ENCODE measurements at regions not wholly inside any gene's neighbourhood (a gene's known extent, or its start where the extent isn't known, plus 50 kb on each side); places are given as distances from the start of the nearest gene placed in this dataset.
"Not testable (repeated sequence)": the region's sequence is repeated elsewhere in the genome, so short reads cannot be mapped to it uniquely, and the experiment has no call there.

DNA sequence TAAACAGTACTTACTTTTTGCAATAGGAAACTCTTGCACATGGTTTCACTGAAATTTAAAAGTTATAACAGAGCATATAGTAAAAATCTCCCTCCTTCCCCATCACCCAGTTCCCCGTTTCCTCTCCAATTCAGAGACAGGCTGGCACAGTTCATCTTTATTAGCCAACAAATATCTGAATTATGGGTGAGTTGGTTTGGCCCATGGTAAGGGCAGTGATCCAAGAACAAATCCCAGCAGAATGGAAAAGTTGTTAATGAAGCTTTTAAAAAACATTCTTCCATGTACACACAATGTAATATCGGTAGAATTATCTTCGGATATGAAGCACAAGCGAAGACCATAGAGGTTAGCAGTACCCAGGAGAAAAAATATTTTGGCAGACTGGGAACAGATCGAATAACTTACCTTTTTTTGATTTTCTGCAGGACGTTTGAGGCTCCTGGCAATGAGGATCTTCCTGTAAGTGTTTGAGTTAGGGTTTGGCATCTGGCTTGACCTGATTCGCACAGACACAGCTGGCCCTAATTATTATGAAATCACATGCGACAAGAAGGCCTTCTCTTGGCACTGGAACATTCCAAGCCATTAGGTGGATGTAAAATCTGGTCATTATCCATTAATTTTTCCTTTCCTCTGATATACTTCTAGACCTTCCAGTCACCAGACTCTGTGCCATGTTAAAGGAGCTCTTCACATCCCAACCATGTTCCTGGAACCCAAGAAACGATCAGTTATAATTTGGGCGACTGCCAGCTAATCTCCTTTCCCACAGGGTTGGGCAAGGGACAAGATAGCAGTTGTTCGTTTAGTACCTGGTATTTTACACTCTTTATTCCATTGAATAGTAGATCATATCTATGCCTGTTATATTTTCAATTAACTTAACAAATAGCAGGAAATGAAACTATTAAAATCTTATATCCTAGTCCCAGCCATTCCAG is 139.4 kb upstream of the TSC22D1 start:
- Mint-ChIP-seq H3K4me3 (no peak overlapping the region), H3K9me3 (no peaks in the 10 kb centered on the region), H3K27me3 (peaks cover 3% of the 10 kb centered on the region), H3K36me3 (ENCODE audit: low read depth) (no peaks in the 10 kb centered on the region), H3K4me1 (ENCODE audit: low read depth) (peaks cover 14% of the 10 kb centered on the region), H3K27ac (no peak overlapping the region)

DNA sequence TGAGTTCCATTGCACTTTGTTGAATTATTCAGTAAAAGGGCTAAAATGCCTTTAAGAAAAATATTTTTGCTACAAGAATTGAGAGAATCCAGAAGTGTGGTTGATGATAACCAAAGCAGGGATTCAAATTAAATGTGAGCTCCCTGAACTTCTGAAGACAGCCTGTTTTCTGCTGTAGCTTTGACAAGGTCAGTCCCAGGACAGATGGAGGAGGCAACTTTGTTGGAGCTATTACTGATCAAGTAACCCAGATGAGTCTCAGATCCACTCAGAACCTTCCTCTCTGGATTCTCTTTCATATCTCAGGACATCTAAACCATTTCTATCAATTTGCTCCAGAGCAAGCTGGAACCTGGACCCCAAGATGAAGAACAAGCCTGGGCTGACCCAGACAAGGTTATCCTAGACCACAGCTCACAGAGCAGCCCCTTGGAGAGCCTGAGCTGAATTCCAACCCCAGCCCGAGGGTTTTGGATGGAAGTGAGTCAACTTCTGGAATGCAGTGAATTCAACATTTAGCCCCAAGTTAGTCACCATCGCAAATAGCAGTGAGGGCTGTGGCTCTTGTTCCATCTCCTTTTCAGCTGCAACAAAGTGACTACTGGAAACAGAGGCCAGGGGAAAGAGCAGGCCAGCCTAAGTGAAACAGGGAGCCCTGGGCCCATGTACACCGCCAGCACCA is 137.8 kb upstream of the TSC22D1 start:
- no peak overlapping the region for H3K27ac Mint-ChIP-seq

DNA sequence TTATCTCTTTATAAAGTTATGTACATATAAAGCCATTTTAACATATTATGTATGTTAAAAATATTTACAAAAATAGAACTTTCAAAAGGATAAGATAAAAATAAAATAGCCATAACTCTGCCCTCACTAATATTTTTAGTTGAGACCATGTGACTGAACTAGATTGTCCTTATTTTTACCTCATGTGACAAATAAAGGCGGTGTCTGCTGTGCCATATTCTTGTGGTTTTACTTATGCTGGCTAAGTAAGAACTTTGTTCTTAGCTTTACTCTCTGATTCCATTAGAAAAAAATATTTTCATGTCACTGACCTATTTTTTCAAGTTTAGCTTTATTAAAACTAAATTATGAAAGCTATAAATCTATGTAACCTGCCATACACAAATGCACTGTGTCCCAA is 135.6 kb upstream of the TSC22D1 start:
- Mint-ChIP-seq H3K4me3 (no peak overlapping the region), H3K36me3 (ENCODE audit: low read depth) (no peaks in the 10 kb centered on the region), H3K27ac (peak overlapping the region; percentile 26), H3K27me3 (peaks cover 13% of the 10 kb centered on the region), H3K4me1 (ENCODE audit: low read depth) (peaks cover 26% of the 10 kb centered on the region), H3K9me3 (no peaks in the 10 kb centered on the region)

More for the DNA sequence above, 137.8 kb upstream of the TSC22D1 start:
- no peak overlapping the region for H3K4me3 Mint-ChIP-seq
- H3K4me1 Mint-ChIP-seq (ENCODE audit: low read depth) = peaks cover 21% of the 10 kb centered on the region
- no peaks in the 10 kb centered on the region for H3K9me3 Mint-ChIP-seq
- H3K36me3 Mint-ChIP-seq (ENCODE audit: low read depth) = no peaks in the 10 kb centered on the region
- H3K27me3 Mint-ChIP-seq = peaks cover 9% of the 10 kb centered on the region

DNA sequence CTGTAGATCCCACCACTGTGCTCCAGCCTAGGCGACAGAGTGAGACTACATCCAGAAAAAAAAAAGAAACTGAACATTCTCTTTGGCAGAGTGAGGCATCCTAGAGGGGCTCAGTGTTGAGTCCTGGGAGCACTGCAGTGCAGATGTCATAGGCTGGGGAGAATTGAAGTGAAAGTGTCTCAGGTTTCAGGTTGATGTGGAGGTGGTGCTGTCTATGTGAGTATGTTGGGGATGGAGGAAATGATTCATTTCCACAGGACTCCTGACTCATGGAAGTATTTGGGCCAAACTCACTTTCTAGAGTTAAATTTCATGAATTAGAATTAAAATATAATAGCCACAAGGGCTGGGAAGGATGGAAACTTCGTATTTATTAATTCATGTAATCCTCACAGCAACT is 134.4 kb upstream of the TSC22D1 start:
- Mint-ChIP-seq H3K27ac (peak overlapping the region; percentile 78), H3K9me3 (no peaks in the 10 kb centered on the region), H3K4me3 (peak overlapping the region; percentile 28), H3K27me3 (peaks cover 15% of the 10 kb centered on the region), H3K4me1 (ENCODE audit: low read depth) (peaks cover 26% of the 10 kb centered on the region), H3K36me3 (ENCODE audit: low read depth) (no peaks in the 10 kb centered on the region)

DNA sequence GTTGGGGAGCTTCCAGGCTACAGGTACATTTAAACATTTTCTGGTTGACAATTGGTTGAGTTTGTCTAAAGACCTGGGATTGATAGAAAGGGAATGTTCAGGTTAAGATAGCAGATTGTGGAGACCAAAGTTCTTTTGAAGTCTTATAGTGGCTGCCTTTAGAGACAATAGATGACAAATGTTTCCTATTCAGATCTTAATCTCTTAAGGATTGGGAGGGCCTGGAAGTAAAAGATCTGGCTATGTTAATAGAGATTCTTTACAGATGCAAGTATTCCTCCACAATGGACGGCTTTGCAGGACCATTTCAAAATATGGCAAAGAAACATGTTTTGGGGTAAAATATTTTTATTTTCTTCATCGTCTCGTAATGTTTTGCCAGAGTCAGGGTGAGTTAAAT is 128.7 kb upstream of the TSC22D1 start:
- H3K4me1 Mint-ChIP-seq (ENCODE audit: low read depth); H3K27ac Mint-ChIP-seq; H3K4me3 Mint-ChIP-seq; H3K36me3 Mint-ChIP-seq (ENCODE audit: low read depth); H3K9me3 Mint-ChIP-seq: not testable (repeated sequence)
- peaks cover 24% of the 10 kb centered on the region for H3K27me3 Mint-ChIP-seq

DNA sequence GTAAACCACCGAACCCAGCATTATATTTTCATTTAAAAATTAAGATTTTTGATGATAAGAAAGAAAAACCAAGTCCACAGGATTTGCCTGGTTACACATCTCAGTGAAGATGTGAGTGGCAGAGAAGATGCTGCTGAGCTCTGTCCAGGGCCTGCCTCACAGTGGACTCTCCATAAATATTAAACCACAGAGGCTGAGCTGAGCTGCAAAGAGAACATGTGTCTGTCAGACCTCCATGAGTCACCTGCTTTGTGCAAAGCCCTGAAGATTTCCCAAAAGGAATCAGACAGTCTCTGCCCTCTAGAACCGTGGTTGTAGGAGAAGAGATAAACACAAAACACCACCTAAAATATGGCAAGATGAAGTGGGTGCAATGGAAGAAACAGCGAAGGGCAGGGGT is 127.2 kb upstream of the TSC22D1 start:
- Mint-ChIP-seq H3K4me1 (ENCODE audit: low read depth) (peaks cover 4% of the 10 kb centered on the region), H3K27me3 (peaks cover 15% of the 10 kb centered on the region), H3K36me3 (ENCODE audit: low read depth) (no peaks in the 10 kb centered on the region), H3K4me3 (no peak overlapping the region), H3K9me3 (no peaks in the 10 kb centered on the region), H3K27ac (no peak overlapping the region)

DNA sequence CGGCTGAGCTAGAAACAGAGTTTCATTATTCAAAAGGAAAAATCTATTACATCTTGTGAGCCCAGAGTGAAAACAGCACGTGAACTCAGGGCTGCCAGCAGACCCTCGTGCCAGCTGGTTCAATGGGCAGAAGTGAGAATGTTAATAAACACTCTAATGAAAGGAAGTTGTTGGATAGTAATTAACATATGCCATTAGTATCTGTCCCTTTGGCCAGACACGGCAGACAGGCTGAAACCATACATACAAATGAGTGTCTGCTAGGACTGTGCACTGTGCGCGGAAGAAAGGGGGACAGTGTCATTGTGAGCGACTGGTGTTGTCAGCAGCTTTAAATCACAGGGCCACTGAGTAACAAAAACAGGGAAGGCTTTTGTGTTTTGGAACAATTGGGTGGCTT is 121.9 kb upstream of the TSC22D1 start:
- Mint-ChIP-seq H3K4me1 (ENCODE audit: low read depth) (no peaks in the 10 kb centered on the region), H3K27ac (no peak overlapping the region), H3K9me3 (no peaks in the 10 kb centered on the region), H3K36me3 (ENCODE audit: low read depth) (no peaks in the 10 kb centered on the region), H3K27me3 (no peaks in the 10 kb centered on the region), H3K4me3 (no peak overlapping the region)

DNA sequence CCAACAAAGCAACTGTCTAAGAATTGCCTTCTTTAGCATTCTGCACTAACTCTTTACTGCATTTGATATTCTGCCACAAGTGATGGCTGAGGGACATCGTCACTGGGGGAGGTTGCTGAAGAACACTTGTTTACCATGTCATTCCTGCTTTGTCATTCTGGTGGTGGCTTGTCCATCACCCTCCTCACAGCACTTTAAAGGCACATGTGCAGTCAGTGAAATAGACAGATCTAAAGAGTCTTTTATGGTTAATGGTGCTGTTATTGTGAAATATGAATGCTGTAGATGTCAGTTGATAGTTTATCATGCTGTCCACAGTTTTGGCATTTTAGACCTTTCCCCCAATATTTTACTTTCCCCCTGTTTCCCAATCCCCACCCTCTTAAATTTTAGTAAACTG is 120.9 kb upstream of the TSC22D1 start:
- Mint-ChIP-seq H3K4me3 (no peak overlapping the region), H3K4me1 (ENCODE audit: low read depth) (no peaks in the 10 kb centered on the region), H3K27ac (no peak overlapping the region), H3K27me3 (no peaks in the 10 kb centered on the region), H3K9me3 (no peaks in the 10 kb centered on the region), H3K36me3 (ENCODE audit: low read depth) (no peaks in the 10 kb centered on the region)

DNA sequence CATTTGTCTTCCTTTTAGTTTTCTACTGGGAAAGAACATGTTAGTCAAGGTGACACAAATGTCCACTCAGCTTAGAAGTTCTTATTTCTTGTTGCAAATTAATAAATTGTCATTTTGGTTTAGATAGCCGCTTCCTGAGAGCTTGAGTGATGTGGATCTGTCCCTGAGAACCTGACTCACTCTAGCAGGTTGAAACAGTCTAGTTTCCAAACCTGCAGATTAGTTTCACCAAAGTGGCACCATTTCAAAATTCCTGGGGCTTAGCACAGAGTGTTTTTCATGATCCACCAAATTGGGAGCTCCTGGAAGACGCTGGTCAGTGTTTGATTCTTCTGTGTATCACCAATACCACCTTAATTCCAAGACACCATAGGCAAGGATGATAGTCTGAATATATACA is 119.4 kb upstream of the TSC22D1 start:
- H3K4me1 Mint-ChIP-seq (ENCODE audit: low read depth) = no peaks in the 10 kb centered on the region
- H3K36me3 Mint-ChIP-seq (ENCODE audit: low read depth) = no peaks in the 10 kb centered on the region
- H3K27me3 Mint-ChIP-seq = no peaks in the 10 kb centered on the region
- no peak overlapping the region for H3K27ac Mint-ChIP-seq
- H3K4me3 Mint-ChIP-seq = no peak overlapping the region
- H3K9me3 Mint-ChIP-seq = no peaks in the 10 kb centered on the region

DNA sequence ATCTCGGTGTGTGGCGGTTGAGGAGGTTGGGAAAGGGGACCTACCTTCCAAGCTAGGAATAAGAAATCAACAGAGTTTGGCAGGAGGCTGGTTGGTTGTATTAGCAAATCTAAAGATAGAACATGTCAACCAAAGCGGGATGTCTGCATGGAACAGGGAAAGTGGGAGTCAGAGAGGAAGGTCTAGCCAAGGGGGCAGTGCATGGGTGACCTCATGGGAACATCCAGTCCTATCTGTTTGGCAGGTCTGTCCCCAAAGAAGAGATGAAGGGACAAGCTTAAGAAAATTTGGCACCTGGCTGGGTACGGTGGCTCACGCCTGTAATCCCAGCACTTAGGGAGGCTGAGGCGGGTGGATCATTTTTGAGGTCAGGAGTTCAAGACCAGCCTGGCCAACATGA is 118.7 kb upstream of the TSC22D1 start:
- Mint-ChIP-seq H3K4me3 (no peak overlapping the region), H3K4me1 (ENCODE audit: low read depth) (no peaks in the 10 kb centered on the region), H3K27ac (no peak overlapping the region), H3K36me3 (ENCODE audit: low read depth) (no peaks in the 10 kb centered on the region), H3K9me3 (no peaks in the 10 kb centered on the region), H3K27me3 (peaks cover 4% of the 10 kb centered on the region)

DNA sequence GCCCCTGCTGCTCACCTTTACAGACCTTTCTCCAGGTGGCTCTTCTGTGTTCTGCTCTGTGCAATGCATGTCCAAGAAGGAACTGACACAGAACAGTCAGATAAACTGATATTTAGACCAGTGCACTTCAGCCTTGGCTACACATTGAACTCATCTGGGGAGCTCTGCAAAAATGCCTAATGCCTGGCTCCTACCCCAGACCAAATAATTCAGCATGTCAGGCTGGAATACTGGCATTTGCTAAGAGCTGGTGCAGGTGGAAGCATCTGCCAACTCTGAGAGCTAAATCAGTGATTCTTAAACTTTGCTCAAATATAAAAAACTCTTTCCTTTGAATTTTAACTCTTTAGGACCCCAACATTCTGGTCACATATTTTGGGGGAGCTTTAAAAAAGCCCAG is 118.2 kb upstream of the TSC22D1 start:
- Mint-ChIP-seq H3K27ac (no peak overlapping the region), H3K36me3 (ENCODE audit: low read depth) (no peaks in the 10 kb centered on the region), H3K4me1 (ENCODE audit: low read depth) (no peaks in the 10 kb centered on the region), H3K4me3 (no peak overlapping the region), H3K9me3 (no peaks in the 10 kb centered on the region), H3K27me3 (peaks cover 8% of the 10 kb centered on the region)

DNA sequence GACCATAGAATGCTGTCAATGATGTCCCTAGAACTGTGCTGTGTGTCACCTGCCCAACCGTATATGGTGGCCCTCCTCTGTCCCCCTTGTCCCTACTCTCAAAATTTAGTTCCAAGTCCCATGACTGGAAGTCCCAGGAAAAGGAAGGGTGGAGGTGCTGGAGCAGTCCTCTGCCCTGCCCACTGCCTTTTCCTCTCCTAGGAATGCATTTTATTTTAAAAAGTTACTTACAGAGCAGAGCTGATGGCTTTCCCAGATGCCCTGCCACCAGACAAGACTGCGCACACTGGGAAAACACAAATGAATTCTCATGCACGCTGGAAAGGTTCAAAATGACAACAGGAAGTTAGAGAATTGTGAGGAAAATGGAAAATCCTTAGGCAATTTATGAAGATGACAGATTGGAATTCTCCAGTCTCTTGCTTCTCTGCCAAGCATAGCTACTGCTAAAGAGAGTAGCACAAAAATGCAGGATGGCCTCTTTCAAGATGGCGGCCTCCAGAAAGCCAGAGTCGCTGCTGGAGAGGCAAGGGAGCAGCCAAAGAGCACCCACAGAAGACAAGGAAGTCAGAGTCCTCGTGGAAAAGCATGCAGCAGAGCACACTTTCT is 117.1 kb upstream of the TSC22D1 start:
- no peak overlapping the region for H3K4me3 Mint-ChIP-seq
- no peaks in the 10 kb centered on the region for H3K36me3 Mint-ChIP-seq (ENCODE audit: low read depth)
- H3K27me3 Mint-ChIP-seq = peaks cover 14% of the 10 kb centered on the region
- H3K9me3 Mint-ChIP-seq = no peaks in the 10 kb centered on the region
- no peaks in the 10 kb centered on the region for H3K4me1 Mint-ChIP-seq (ENCODE audit: low read depth)
- no peak overlapping the region for H3K27ac Mint-ChIP-seq

DNA sequence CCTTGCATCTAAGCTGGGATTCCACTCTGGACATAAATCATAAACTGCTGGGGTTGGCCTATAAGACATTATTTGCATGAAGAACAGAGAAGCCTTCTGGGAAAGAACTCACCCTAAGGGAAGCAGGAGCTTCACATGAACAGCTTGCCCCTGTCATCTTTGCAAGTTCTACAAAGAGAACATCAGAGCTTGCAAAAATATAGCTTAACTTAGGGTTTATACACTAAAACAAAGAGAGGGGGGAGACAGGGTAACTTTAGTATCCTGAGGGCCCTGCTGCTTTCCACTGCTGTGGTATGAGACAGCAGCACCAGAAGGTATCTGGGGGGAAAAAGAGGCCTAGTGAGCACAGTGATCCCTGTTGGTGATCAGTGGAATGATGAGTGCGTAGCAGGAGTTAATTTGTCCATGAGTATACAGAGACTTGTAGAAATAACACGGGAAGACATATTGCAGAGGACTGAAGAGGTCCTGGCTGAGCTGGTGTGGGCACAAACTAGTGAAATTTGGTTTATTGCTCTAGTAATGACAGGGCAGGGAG is 116.1 kb upstream of the TSC22D1 start:
- H3K27ac Mint-ChIP-seq = no peak overlapping the region
- no peaks in the 10 kb centered on the region for H3K9me3 Mint-ChIP-seq
- H3K4me3 Mint-ChIP-seq = no peak overlapping the region
- H3K36me3 Mint-ChIP-seq (ENCODE audit: low read depth) = no peaks in the 10 kb centered on the region
- H3K27me3 Mint-ChIP-seq = peaks cover 16% of the 10 kb centered on the region
- no peaks in the 10 kb centered on the region for H3K4me1 Mint-ChIP-seq (ENCODE audit: low read depth)

DNA sequence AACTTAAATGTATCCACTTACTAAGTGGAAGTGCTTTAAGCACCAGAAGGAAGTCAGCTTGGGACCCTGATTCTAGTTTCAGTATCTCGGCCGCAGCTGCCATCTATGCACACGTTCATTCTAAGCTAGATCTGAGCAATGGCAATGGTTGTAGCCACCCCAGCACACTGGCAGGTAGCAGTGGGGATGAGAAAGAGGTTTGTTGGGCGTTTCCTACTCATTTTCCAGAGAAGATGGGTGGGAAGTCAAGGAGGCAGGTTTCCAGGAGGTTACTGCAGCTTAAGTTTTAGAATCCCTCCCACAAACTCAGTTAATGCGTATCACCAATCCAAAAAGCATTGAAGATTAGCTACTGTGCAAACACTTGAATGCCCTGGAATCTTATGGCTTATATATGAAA is 114.2 kb upstream of the TSC22D1 start:
- H3K9me3 Mint-ChIP-seq = no peaks in the 10 kb centered on the region
- H3K4me3 Mint-ChIP-seq = no peak overlapping the region
- no peak overlapping the region for H3K27ac Mint-ChIP-seq
- H3K36me3 Mint-ChIP-seq (ENCODE audit: low read depth) = no peaks in the 10 kb centered on the region
- peaks cover 16% of the 10 kb centered on the region for H3K27me3 Mint-ChIP-seq
- H3K4me1 Mint-ChIP-seq (ENCODE audit: low read depth) = peaks cover 15% of the 10 kb centered on the region

DNA sequence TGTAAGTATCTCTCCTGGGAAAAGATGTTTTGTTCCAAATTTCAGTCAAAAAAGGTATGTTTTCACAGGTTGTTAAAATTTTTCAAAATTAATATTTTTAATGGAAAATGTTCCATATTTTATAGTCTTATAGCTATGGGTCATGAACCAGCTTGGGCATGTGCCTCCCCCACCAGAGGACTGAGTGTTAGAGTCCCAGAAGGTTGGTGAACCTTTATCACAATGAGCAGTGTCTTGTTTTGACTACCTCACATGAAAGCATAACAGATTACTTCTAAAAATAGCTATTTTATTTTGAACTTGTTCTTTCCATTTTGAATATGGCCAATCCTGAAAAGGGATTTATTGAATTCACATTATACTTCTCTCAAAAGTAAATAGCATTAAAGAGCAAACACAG is 112.5 kb upstream of the TSC22D1 start:
- H3K27ac Mint-ChIP-seq = no peak overlapping the region
- no peak overlapping the region for H3K4me3 Mint-ChIP-seq
- H3K9me3 Mint-ChIP-seq = no peaks in the 10 kb centered on the region
- peaks cover 16% of the 10 kb centered on the region for H3K27me3 Mint-ChIP-seq
- H3K4me1 Mint-ChIP-seq (ENCODE audit: low read depth) = peaks cover 16% of the 10 kb centered on the region
- no peaks in the 10 kb centered on the region for H3K36me3 Mint-ChIP-seq (ENCODE audit: low read depth)
